Neuronal stem cell (in vitro differentiated cells): ENCODE measurements at regions not wholly inside any gene's neighbourhood (a gene's known extent, or its start where the extent isn't known, plus 50 kb on each side); places are given as distances from the start of the nearest gene placed in this dataset.
A peak's percentile ranks its signal among the peaks of the same experiment; 100 is the strongest.

Source experiments
- DNase-seq: peaks from one replicate; pipeline ENCODE4 v3.0.0-alpha.2; 2013; ENCODE audit warnings: low spot score
- H2AFZ ChIP-seq: one replicate; pipeline ENCODE4 v1.6.1; 2013; ENCODE audit warnings: mild to moderate bottlenecking, low read length, inconsistent platforms
- H2AK5ac ChIP-seq: 2 replicates; pipeline ENCODE4 v1.6.1; 2013; ENCODE audit warnings: low read depth, mild to moderate bottlenecking, inconsistent platforms, low read length, moderate library complexity, mixed read lengths
- H2BK120ac ChIP-seq: 2 replicates; pipeline ENCODE4 v1.6.1; 2013; ENCODE audit warnings: low read depth, mild to moderate bottlenecking, inconsistent platforms, low read length, moderate library complexity, mixed read lengths
- H2BK12ac ChIP-seq: one replicate; pipeline ENCODE4 v1.6.1; 2013; ENCODE audit warnings: low read length, inconsistent platforms
- H2BK15ac ChIP-seq: 2 replicates; pipeline ENCODE4 v1.6.1; 2013; ENCODE audit warnings: mild to moderate bottlenecking, low read length, inconsistent platforms, mixed read lengths
- H2BK5ac ChIP-seq: one replicate; pipeline ENCODE4 v1.6.1; 2013; ENCODE audit warnings: inconsistent platforms, mild to moderate bottlenecking, low read length, moderate library complexity
- H3K14ac ChIP-seq: one replicate; pipeline ENCODE4 v1.6.1; 2013; ENCODE audit warnings: low read length, inconsistent platforms
- H3K18ac ChIP-seq: 2 replicates; pipeline ENCODE4 v1.6.1; 2013; ENCODE audit warnings: low read length, inconsistent platforms
- H3K23ac ChIP-seq: 2 replicates; pipeline ENCODE4 v1.6.1; 2013; ENCODE audit warnings: low read depth, mild to moderate bottlenecking, mixed read lengths, low read length, inconsistent platforms; ENCODE audit not compliant: poor library complexity
- H3K27ac ChIP-seq: replicated peaks from 3 replicates; pipeline ENCODE4 v1.5.1; 2013; ENCODE audit warnings: low read length, inconsistent platforms
- H3K27me3 ChIP-seq, 3 experiments: 2 replicates each; pipeline ENCODE4 v1.6.1; 2013; ENCODE audit warnings: low read length in 3 of 3, mild to moderate bottlenecking in 2 of 3, inconsistent platforms in 1 of 3, low read depth in 1 of 3, mixed read lengths in 1 of 3, moderate library complexity in 1 of 3; ENCODE audit not compliant: control insufficient read depth in 3 of 3, insufficient read depth in 3 of 3
- H3K36me3 ChIP-seq, 2 donors: replicated peaks in 1 of 2; 2 replicates each; pipeline ENCODE4 v1.6.1; 2013; ENCODE audit warnings: low read length in 2 of 2; ENCODE audit not compliant: control insufficient read depth in 2 of 2, insufficient read depth in 2 of 2
- H3K4ac ChIP-seq: 2 replicates; pipeline ENCODE4 v1.6.1; 2013; ENCODE audit warnings: inconsistent platforms, mild to moderate bottlenecking, low read length, moderate library complexity
- H3K4me1 ChIP-seq, 2 donors: 1 replicate in 1 of 2; 2 replicates in 1 of 2; pipeline ENCODE4 v1.6.1; 2013; ENCODE audit warnings: low read length in 2 of 2, low read depth in 1 of 2; ENCODE audit not compliant: control insufficient read depth in 2 of 2, insufficient read depth in 1 of 2
- H3K4me2 ChIP-seq: one replicate; pipeline ENCODE4 v1.6.1; 2013; ENCODE audit warnings: mild to moderate bottlenecking, low read length, inconsistent platforms; ENCODE audit not compliant: insufficient read depth, poor library complexity, severe bottlenecking
- H3K4me3 ChIP-seq, 2 donors: 2 replicates each; pipeline ENCODE4 v1.5.1; 2013; ENCODE audit warnings: low read length in 2 of 2, mild to moderate bottlenecking in 2 of 2, inconsistent platforms in 1 of 2, moderate library complexity in 1 of 2
- H3K79me1 ChIP-seq: one replicate; pipeline ENCODE4 v1.6.1; 2013; ENCODE audit warnings: low read depth, mild to moderate bottlenecking, inconsistent platforms, low read length, moderate library complexity
- H3K9ac ChIP-seq: one replicate; pipeline ENCODE4 v1.6.1; 2013; ENCODE audit warnings: mild to moderate bottlenecking, low read depth, low read length, inconsistent platforms; ENCODE audit not compliant: poor library complexity
- H3K9me3 ChIP-seq, 2 donors: replicated peaks in 1 of 2; 2 replicates each; pipeline versions ENCODE3 to v1.6.1; 2013; ENCODE audit warnings: low read length in 2 of 2, mild to moderate bottlenecking in 2 of 2, inconsistent platforms in 1 of 2, low read depth in 1 of 2, mixed read lengths in 1 of 2, moderate library complexity in 1 of 2; ENCODE audit not compliant: control insufficient read depth in 2 of 2, insufficient read depth in 1 of 2
- H4K8ac ChIP-seq: one replicate; pipeline ENCODE4 v1.6.1; 2013; ENCODE audit warnings: low read depth, mild to moderate bottlenecking, inconsistent platforms, low read length, moderate library complexity
- H4K91ac ChIP-seq: one replicate; pipeline ENCODE4 v1.6.1; 2013; ENCODE audit warnings: low read length, low read depth, mild to moderate bottlenecking, inconsistent platforms; ENCODE audit not compliant: poor library complexity
- WGBS, 2 donors: extraction: QIAGEN DNeasy Blood & Tissue Kit; methylation state at CpG; one replicate each; pipeline ENCODE4 v1.1.7; 2013; ENCODE audit warnings: missing lambda C conversion rate in 2 of 2, mixed read lengths in 1 of 2; ENCODE audit not compliant: insufficient read length in 2 of 2, insufficient replicate concordance in 1 of 2; ENCODE audit errors: extremely low coverage in 2 of 2; 5-methylcytosine and 5-hydroxymethylcytosine counted together

- no peak overlapping the region for H3K23ac ChIP-seq
- no peak overlapping the region for H3K9ac ChIP-seq
- H2BK12ac ChIP-seq, result no peak overlapping the region
- no peak overlapping the region for H3K27ac ChIP-seq
- no peaks in the 10 kb centered on the region for H3K27me3 ChIP-seq
- H4K8ac ChIP-seq, result no peak overlapping the region
- no peak overlapping the region for H2BK120ac ChIP-seq
- no peak for DNase-seq
- no peak overlapping the region for H2AFZ ChIP-seq
- H2BK15ac ChIP-seq, result no peak overlapping the region
- no peak overlapping the region for H3K14ac ChIP-seq
- H3K4me3 ChIP-seq, result no peak overlapping the region
- no peak overlapping the region for H3K4ac ChIP-seq
- H3K36me3 ChIP-seq, result no peaks in the 10 kb centered on the region
- H3K9me3 ChIP-seq, result no peaks in the 10 kb centered on the region
- WGBS, 2 donors, result no CpG with 5 or more reads among the region's 2 CpGs
- no peaks in the 10 kb centered on the region for H3K4me1 ChIP-seq
- H4K91ac ChIP-seq, result no peak overlapping the region
- no peak overlapping the region for H2BK5ac ChIP-seq
- H3K79me1 ChIP-seq, result no peaks in the 10 kb centered on the region
- H3K4me2 ChIP-seq, result no peak overlapping the region
- no peak overlapping the region for H2AK5ac ChIP-seq
- no peak overlapping the region for H3K18ac ChIP-seq
Measured at GRCh38 chr2:186940463-186940862, 91.5 kb upstream of the ZSWIM2 start.

DNA sequence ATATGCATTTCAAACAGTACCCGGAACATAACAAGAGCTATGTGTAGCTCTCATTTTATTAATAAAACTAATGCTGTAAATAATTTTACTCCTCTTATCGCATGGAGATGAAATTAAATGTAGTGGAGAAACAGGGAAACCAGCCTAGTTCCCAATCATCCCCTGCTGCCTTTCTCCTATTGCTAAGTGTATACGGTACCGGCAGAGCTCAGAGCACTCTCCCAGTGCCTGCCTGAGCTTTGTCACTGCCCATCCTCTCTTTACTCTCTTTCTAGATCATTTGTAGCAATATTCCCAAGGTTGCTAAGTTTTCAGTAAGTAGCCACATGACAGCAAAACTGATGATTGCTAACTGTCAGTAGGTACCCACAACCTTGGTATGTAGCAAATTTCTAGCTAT lies 85.5 kb upstream of the ZSWIM2 start:
- WGBS, 2 donors, result no CpG with 5 or more reads among the region's 4 CpGs
- Histone ChIP-seq H3K9ac (no peak overlapping the region), H2AK5ac (no peak overlapping the region)

GRCh38 chr2:186927867-186928191 lies 78.9 kb upstream of the ZSWIM2 start:
- H3K4me3 ChIP-seq, result no peak overlapping the region
- H3K27me3 ChIP-seq, result no peaks in the 10 kb centered on the region
- no peak overlapping the region for H2AK5ac ChIP-seq
- no peak overlapping the region for H3K9ac ChIP-seq
- no peak overlapping the region for H3K4ac ChIP-seq
- no peak overlapping the region for H2BK15ac ChIP-seq
- no peak overlapping the region for H2BK5ac ChIP-seq
- H3K14ac ChIP-seq, result no peak overlapping the region
- H3K27ac ChIP-seq, result no peak overlapping the region
- H3K18ac ChIP-seq, result no peak overlapping the region
- no peaks in the 10 kb centered on the region for H3K9me3 ChIP-seq
- no peak overlapping the region for H2BK120ac ChIP-seq
- no peak overlapping the region for H4K8ac ChIP-seq
- no peaks in the 10 kb centered on the region for H3K79me1 ChIP-seq
- H3K23ac ChIP-seq, result no peak overlapping the region
- no peak overlapping the region for H2AFZ ChIP-seq
- no peak overlapping the region for H2BK12ac ChIP-seq
- H3K36me3 ChIP-seq, result no peaks in the 10 kb centered on the region
- H3K4me1 ChIP-seq, result no peaks in the 10 kb centered on the region
- no peak for DNase-seq
- H3K4me2 ChIP-seq, result no peak overlapping the region
- no peak overlapping the region for H4K91ac ChIP-seq

More for the DNA sequence above, 85.5 kb upstream of the ZSWIM2 start:
- Histone ChIP-seq H3K4ac (no peak overlapping the region), H3K79me1 (no peaks in the 10 kb centered on the region), H2BK5ac (no peak overlapping the region), H3K27me3 (no peaks in the 10 kb centered on the region), H3K27ac (no peak overlapping the region), H3K14ac (no peak overlapping the region), H2BK12ac (no peak overlapping the region), H3K4me2 (no peak overlapping the region), H4K8ac (no peak overlapping the region), H3K4me1 (no peaks in the 10 kb centered on the region), H2AFZ (peak overlapping the region; percentile 1), H3K23ac (no peak overlapping the region), H3K4me3 (no peak overlapping the region), H2BK15ac (no peak overlapping the region), H2BK120ac (no peak overlapping the region), H3K9me3 (no peaks in the 10 kb centered on the region), H4K91ac (no peak overlapping the region), H3K18ac (no peak overlapping the region), H3K36me3 (no peaks in the 10 kb centered on the region)
- no peak for DNase-seq

- H3K4me3 ChIP-seq, result no peak overlapping the region
- H3K23ac ChIP-seq, result no peak overlapping the region
- no peak overlapping the region for H3K14ac ChIP-seq
- no peak overlapping the region for H2BK120ac ChIP-seq
- H3K27ac ChIP-seq, result no peak overlapping the region
- no peaks in the 10 kb centered on the region for H3K9me3 ChIP-seq
- no peak overlapping the region for H3K4ac ChIP-seq
- no peak overlapping the region for H2BK12ac ChIP-seq
- H3K4me1 ChIP-seq, result no peaks in the 10 kb centered on the region
- no peak overlapping the region for H2AFZ ChIP-seq
- no peak overlapping the region for H3K18ac ChIP-seq
- no peaks in the 10 kb centered on the region for H3K27me3 ChIP-seq
- no peak overlapping the region for H4K91ac ChIP-seq
- no CpG with 5 or more reads among the region's 4 CpGs for WGBS, 2 donors
- no peak overlapping the region for H4K8ac ChIP-seq
- H3K9ac ChIP-seq, result no peak overlapping the region
- H3K36me3 ChIP-seq, result no peaks in the 10 kb centered on the region
- H3K79me1 ChIP-seq, result no peaks in the 10 kb centered on the region
- no peak overlapping the region for H3K4me2 ChIP-seq
- DNase-seq, result no peak
- no peak overlapping the region for H2BK15ac ChIP-seq
- no peak overlapping the region for H2BK5ac ChIP-seq
- H2AK5ac ChIP-seq, result no peak overlapping the region
Measured at GRCh38 chr2:186927185-186927866, 78.4 kb upstream of the ZSWIM2 start.
